Mesendoderm (in vitro differentiated cells): ENCODE measurements at regions not wholly inside any gene's neighbourhood (a gene's known extent, or its start where the extent isn't known, plus 50 kb on each side); places are given as distances from the start of the nearest gene placed in this dataset.
A peak's percentile ranks its signal among the peaks of the same experiment; 100 is the strongest.

Source experiments
- DNase-seq: peaks from one replicate; pipeline ENCODE4 v3.0.0; 2013
- H2AK5ac ChIP-seq: 2 replicates; pipeline ENCODE4 v1.6.1; 2013; ENCODE audit warnings: low read length, inconsistent platforms
- H2BK120ac ChIP-seq: 2 replicates; pipeline ENCODE4 v1.6.1; 2013; ENCODE audit warnings: low read depth, mild to moderate bottlenecking, low read length, moderate library complexity, mixed read lengths
- H2BK15ac ChIP-seq: replicated peaks from 2 replicates; pipeline ENCODE4 v1.6.1; 2013; ENCODE audit warnings: low read depth, mild to moderate bottlenecking, moderate library complexity
- H2BK5ac ChIP-seq: 2 replicates; pipeline ENCODE4 v1.6.1; 2013; ENCODE audit warnings: low read length, inconsistent platforms
- H3K18ac ChIP-seq: 2 replicates; pipeline ENCODE4 v1.6.1; 2013; ENCODE audit warnings: mild to moderate bottlenecking, low read length, mixed read lengths
- H3K23ac ChIP-seq: one replicate; pipeline ENCODE4 v1.6.1; 2013; ENCODE audit warnings: low read length
- H3K27ac ChIP-seq: 2 replicates; pipeline ENCODE4 v1.5.1; 2013; ENCODE audit warnings: low read depth, mild to moderate bottlenecking, inconsistent platforms, low read length, moderate library complexity
- H3K27me3 ChIP-seq: 2 replicates; pipeline ENCODE4 v1.6.1; 2013; ENCODE audit warnings: low read length, control low read depth, mild to moderate bottlenecking, inconsistent platforms; ENCODE audit not compliant: insufficient read depth, poor library complexity
- H3K36me3 ChIP-seq: 2 replicates; pipeline ENCODE4 v1.6.1; 2013; ENCODE audit warnings: low read length, inconsistent platforms; ENCODE audit not compliant: control insufficient read depth, insufficient read depth
- H3K4ac ChIP-seq: one replicate; pipeline ENCODE4 v1.6.1; 2013; ENCODE audit warnings: low read depth, mild to moderate bottlenecking, low read length, moderate library complexity
- H3K4me1 ChIP-seq: 2 replicates; pipeline ENCODE4 v1.6.1; 2013; ENCODE audit warnings: low read depth, low read length, inconsistent platforms; ENCODE audit not compliant: control insufficient read depth
- H3K4me2 ChIP-seq: 2 replicates; pipeline ENCODE4 v1.6.1; 2013; ENCODE audit warnings: low read length
- H3K4me3 ChIP-seq: 2 replicates; pipeline ENCODE4 v1.5.1; 2013; ENCODE audit warnings: mild to moderate bottlenecking, low read length
- H3K56ac ChIP-seq: one replicate; pipeline ENCODE4 v1.6.1; 2013; ENCODE audit warnings: low read length
- H3K79me1 ChIP-seq: 2 replicates; pipeline ENCODE4 v1.6.1; 2013; ENCODE audit warnings: low read length, inconsistent platforms
- H3K79me2 ChIP-seq: 2 replicates; pipeline ENCODE4 v1.6.1; 2013; ENCODE audit warnings: mild to moderate bottlenecking, low read length; ENCODE audit not compliant: control insufficient read depth, insufficient read depth
- H3K9ac ChIP-seq: 2 replicates; pipeline ENCODE4 v1.6.1; 2013; ENCODE audit warnings: low read length, inconsistent platforms
- H4K5ac ChIP-seq: one replicate; pipeline ENCODE4 v1.6.1; 2013; ENCODE audit warnings: low read length
- H4K8ac ChIP-seq: one replicate; pipeline ENCODE4 v1.6.1; 2013; ENCODE audit warnings: low read depth, mild to moderate bottlenecking, control low read depth, low read length, moderate library complexity
- WGBS: extraction: QIAGEN DNeasy Blood & Tissue Kit; methylation state at CpG from one replicate; pipeline ENCODE4 v1.1.7; 2013; ENCODE audit warnings: low lambda C conversion rate, missing lambda C conversion rate; ENCODE audit not compliant: insufficient coverage; ENCODE audit errors: extremely low coverage; 5-methylcytosine and 5-hydroxymethylcytosine counted together

DNA sequence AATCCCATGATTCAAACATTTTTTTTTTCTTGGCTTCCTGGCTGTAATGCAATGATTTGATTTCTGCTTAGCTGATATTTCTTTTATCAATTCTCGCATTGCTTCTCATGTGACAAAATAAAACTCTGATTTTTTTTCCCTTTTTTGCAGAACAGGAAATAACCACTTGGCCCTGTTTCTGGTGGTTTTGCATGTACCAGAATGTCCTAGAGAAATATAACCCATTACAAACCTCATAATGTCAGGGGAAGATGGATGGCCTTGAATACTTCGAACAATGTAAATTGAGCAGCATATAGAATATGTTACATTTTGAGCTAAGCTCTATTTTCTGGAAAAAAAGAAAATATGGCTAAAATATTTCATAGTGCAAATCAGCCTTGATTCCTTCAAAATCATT lies 275.6 kb downstream of the RAP2B start:
- H3K4me1 ChIP-seq: no peaks in the 10 kb centered on the region
- no peak overlapping the region for H2BK15ac ChIP-seq
- H4K5ac ChIP-seq: no peak overlapping the region
- H2AK5ac ChIP-seq: no peak overlapping the region
- H3K56ac ChIP-seq: no peak overlapping the region
- H2BK5ac ChIP-seq: no peak overlapping the region
- no peaks in the 10 kb centered on the region for H3K27me3 ChIP-seq
- H3K4me2 ChIP-seq: no peak overlapping the region
- H3K4ac ChIP-seq: no peak overlapping the region
- H3K79me1 ChIP-seq: no peaks in the 10 kb centered on the region
- no peak overlapping the region for H3K9ac ChIP-seq
- H3K27ac ChIP-seq: no peak overlapping the region
- H4K8ac ChIP-seq: no peak overlapping the region
- H2BK120ac ChIP-seq: no peak overlapping the region
- no peak overlapping the region for H3K23ac ChIP-seq
- no peak overlapping the region for H3K4me3 ChIP-seq
- no peaks in the 10 kb centered on the region for H3K79me2 ChIP-seq
- no peak for DNase-seq
- WGBS: no CpG with 5 or more reads among the region's 2 CpGs
- H3K36me3 ChIP-seq: no peaks in the 10 kb centered on the region
- no peak overlapping the region for H3K18ac ChIP-seq

- H3K56ac ChIP-seq: no peak overlapping the region
- DNase-seq: peak; percentile 10
- no peak overlapping the region for H3K23ac ChIP-seq
- H2BK15ac ChIP-seq: no peak overlapping the region
- H2BK5ac ChIP-seq: no peak overlapping the region
- no peak overlapping the region for H2AK5ac ChIP-seq
- no peaks in the 10 kb centered on the region for H3K4me1 ChIP-seq
- WGBS: no CpG with 5 or more reads among the region's 3 CpGs
- H3K36me3 ChIP-seq: no peaks in the 10 kb centered on the region
- H4K5ac ChIP-seq: no peak overlapping the region
- H3K18ac ChIP-seq: no peak overlapping the region
- H3K4me3 ChIP-seq: no peak overlapping the region
- no peak overlapping the region for H3K27ac ChIP-seq
- H4K8ac ChIP-seq: no peak overlapping the region
- no peak overlapping the region for H3K4me2 ChIP-seq
- no peak overlapping the region for H3K9ac ChIP-seq
- no peak overlapping the region for H3K4ac ChIP-seq
- H2BK120ac ChIP-seq: no peak overlapping the region
- H3K27me3 ChIP-seq: no peaks in the 10 kb centered on the region
- H3K79me2 ChIP-seq: no peaks in the 10 kb centered on the region
- no peaks in the 10 kb centered on the region for H3K79me1 ChIP-seq
Measured at GRCh38 chr3:153438271-153438670, 276.2 kb downstream of the RAP2B start.

DNA sequence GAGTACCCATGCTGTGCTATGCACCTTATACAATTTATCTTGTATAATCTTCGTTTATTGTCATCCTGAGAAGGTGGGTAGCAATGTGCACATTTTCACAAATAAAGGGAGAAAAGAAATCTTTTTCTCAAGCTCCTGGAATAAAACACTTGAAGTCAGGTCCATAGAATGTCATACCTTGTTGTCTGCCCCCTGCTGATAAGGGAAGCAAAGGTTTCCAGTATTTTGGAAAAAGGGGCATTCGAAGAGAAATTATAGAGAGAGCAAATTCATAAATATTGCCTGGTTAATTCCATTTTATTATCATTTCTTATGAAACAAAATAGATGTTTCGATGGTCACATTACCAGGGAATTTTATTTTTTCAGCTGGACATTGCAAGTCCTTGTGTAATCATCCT lies 277.8 kb downstream of the RAP2B start:
- Histone ChIP-seq H2AK5ac (no peak overlapping the region), H2BK120ac (no peak overlapping the region), H3K23ac (no peak overlapping the region), H3K79me1 (no peaks in the 10 kb centered on the region), H2BK15ac (no peak overlapping the region), H3K27ac (no peak overlapping the region), H3K4me2 (no peak overlapping the region), H4K5ac (no peak overlapping the region), H3K9ac (no peak overlapping the region), H2BK5ac (no peak overlapping the region), H3K4me1 (no peaks in the 10 kb centered on the region), H4K8ac (no peak overlapping the region), H3K27me3 (no peaks in the 10 kb centered on the region), H3K18ac (no peak overlapping the region), H3K56ac (no peak overlapping the region), H3K4me3 (no peak overlapping the region), H3K36me3 (no peaks in the 10 kb centered on the region), H3K79me2 (no peaks in the 10 kb centered on the region), H3K4ac (no peak overlapping the region)
- WGBS: no CpG with 5 or more reads among the region's 3 CpGs
- DNase-seq: peak; percentile 22

DNA sequence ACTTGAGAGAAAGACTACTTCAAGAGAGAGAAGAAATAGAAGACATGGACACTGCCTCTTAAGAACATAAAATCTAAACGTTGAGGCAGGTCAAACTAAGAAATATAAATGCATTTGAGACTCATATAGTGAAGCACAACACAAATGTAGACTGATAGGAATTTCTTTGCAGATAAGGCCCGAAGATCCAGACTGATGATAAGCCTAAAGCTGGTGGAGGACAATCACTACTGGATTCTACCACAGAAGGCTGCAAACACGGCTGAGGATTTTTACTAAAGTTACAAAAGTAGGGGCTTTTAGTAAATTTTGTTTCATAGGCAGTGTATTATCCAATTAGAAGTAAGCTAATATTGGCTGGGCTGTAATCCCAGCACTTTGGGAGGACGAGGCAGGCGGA lies 278.3 kb downstream of the RAP2B start:
- no peaks in the 10 kb centered on the region for H3K36me3 ChIP-seq
- H3K9ac ChIP-seq: no peak overlapping the region
- H3K79me2 ChIP-seq: no peaks in the 10 kb centered on the region
- H3K4me1 ChIP-seq: no peaks in the 10 kb centered on the region
- H4K8ac ChIP-seq: no peak overlapping the region
- no peak overlapping the region for H2BK5ac ChIP-seq
- H3K4me2 ChIP-seq: no peak overlapping the region
- H3K79me1 ChIP-seq: no peaks in the 10 kb centered on the region
- no peak overlapping the region for H2BK120ac ChIP-seq
- WGBS: no CpG with 5 or more reads among the region's 5 CpGs
- peak; percentile 43 for DNase-seq
- no peak overlapping the region for H3K18ac ChIP-seq
- H3K56ac ChIP-seq: no peak overlapping the region
- no peak overlapping the region for H3K23ac ChIP-seq
- H3K27me3 ChIP-seq: no peaks in the 10 kb centered on the region
- H3K27ac ChIP-seq: no peak overlapping the region
- H2AK5ac ChIP-seq: no peak overlapping the region
- H2BK15ac ChIP-seq: no peak overlapping the region
- H3K4me3 ChIP-seq: no peak overlapping the region
- no peak overlapping the region for H4K5ac ChIP-seq
- no peak overlapping the region for H3K4ac ChIP-seq

DNA sequence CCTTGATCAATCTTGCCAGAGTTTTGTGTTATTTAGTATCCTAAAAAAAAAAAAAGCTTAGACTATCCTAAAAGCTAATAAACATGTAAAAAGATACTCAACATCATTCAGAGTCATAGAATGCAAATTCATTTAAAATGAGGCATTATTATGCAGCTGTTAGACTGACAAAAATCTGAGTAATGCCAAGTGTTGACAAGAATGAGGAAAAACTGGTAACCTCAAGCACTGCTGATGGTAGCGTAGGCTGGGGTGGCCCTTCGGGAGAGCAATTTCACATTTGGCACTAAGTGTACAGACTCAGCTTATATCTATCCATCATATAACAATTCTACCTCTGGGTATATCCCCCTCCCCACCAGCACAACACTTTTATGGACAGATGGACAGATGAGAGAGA lies 280.4 kb downstream of the RAP2B start:
- Histone ChIP-seq H3K4me3 (no peak overlapping the region), H3K27ac (no peak overlapping the region), H3K4ac (no peak overlapping the region), H3K27me3 (no peaks in the 10 kb centered on the region), H3K18ac (no peak overlapping the region), H3K4me2 (no peak overlapping the region), H4K8ac (no peak overlapping the region), H3K79me1 (no peaks in the 10 kb centered on the region), H3K36me3 (no peaks in the 10 kb centered on the region), H2BK15ac (no peak overlapping the region), H2BK120ac (no peak overlapping the region), H3K9ac (no peak overlapping the region), H3K4me1 (no peaks in the 10 kb centered on the region), H3K23ac (no peak overlapping the region), H2AK5ac (no peak overlapping the region), H3K79me2 (no peaks in the 10 kb centered on the region), H3K56ac (no peak overlapping the region), H2BK5ac (no peak overlapping the region), H4K5ac (no peak overlapping the region)
- no CpG with 5 or more reads among the region's 2 CpGs for WGBS
- peak; percentile 3 for DNase-seq

DNA sequence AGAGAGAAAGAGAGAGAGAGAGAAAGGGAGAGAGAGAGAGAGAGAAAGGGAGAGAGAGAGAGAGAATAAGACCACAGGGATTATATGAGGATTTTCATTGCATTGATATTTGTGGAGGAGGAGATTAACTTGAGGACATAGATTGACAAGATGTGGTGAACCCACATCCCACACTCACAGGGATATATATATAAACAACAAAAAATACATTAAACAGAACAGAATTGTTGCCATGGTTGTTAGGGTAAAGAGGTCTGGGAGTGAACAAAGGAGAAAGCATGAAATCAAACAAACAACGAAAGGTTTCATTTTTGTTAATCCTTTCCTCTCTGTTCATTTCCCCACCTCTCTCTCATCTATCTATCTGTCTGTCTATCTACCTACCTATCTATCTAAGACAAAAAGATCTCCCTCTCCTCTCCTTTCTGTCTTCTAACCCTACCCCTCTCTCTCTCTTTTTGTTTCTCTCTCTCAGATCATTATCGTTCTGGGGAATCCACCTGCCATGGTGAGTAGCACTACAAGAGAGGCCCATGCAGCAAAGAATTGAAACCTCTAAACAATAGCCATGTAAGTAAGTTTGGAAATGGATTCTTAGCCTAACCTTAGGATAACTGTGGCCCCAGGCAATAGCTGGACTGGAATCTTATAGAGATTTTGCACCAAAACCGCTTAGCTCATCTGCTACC lies 280.9 kb downstream of the RAP2B start:
- no peak overlapping the region for H3K18ac ChIP-seq
- H3K36me3 ChIP-seq: no peaks in the 10 kb centered on the region
- H2BK120ac ChIP-seq: no peak overlapping the region
- H3K4me2 ChIP-seq: no peak overlapping the region
- no peak for DNase-seq
- H3K79me1 ChIP-seq: no peaks in the 10 kb centered on the region
- H3K56ac ChIP-seq: no peak overlapping the region
- no peak overlapping the region for H3K23ac ChIP-seq
- no peak overlapping the region for H2BK5ac ChIP-seq
- no peak overlapping the region for H4K8ac ChIP-seq
- no peak overlapping the region for H2BK15ac ChIP-seq
- H4K5ac ChIP-seq: no peak overlapping the region
- no peak overlapping the region for H3K27ac ChIP-seq
- H3K27me3 ChIP-seq: no peaks in the 10 kb centered on the region
- H3K9ac ChIP-seq: no peak overlapping the region
- no peak overlapping the region for H3K4me3 ChIP-seq
- WGBS: no CpG with 5 or more reads among the region's 3 CpGs
- H2AK5ac ChIP-seq: no peak overlapping the region
- no peaks in the 10 kb centered on the region for H3K79me2 ChIP-seq
- H3K4me1 ChIP-seq: no peaks in the 10 kb centered on the region
- H3K4ac ChIP-seq: no peak overlapping the region
